ENCODE measurements at regions not wholly inside any gene's neighbourhood (a gene's known extent, or its start where the extent isn't known, plus 50 kb on each side); places are given as distances from the start of the nearest gene placed in this dataset.

- Mint-ChIP-seq H3K27ac (no peak overlapping the region), H3K36me3 (ENCODE audit: low read depth) (no peaks in the 10 kb centered on the region), H3K4me3 (no peak overlapping the region), H3K9me3 (no peaks in the 10 kb centered on the region), H3K4me1 (peaks cover 13% of the 10 kb centered on the region), H3K27me3 (ENCODE audit: insufficient read depth, low read depth, poor library complexity) (no peaks in the 10 kb centered on the region)
- TF ChIP-seq EZH2phosphoT487 (IDR thresholded peaks at IDR 0.05; ENCODE audit: unreplicated experiment) (no peak), EZH2 (IDR thresholded peaks at IDR 0.05; ENCODE audit: low read depth, unreplicated experiment) (no peak), NANOG (IDR thresholded peaks at IDR 0.05; ENCODE audit: borderline replicate concordance) (no peak), STAT1 (IDR thresholded peaks at IDR 0.05; ENCODE audit: unreplicated experiment) (no peak), ZNF462 (CRISPR knock-in tag; IDR thresholded peaks at IDR 0.05) (no peak), ETS1 (IDR thresholded peaks at IDR 0.05) (no peak), ZNF114 (CRISPR knock-in tag; IDR thresholded peaks at IDR 0.05) (no peak), JUNB (IDR thresholded peaks at IDR 0.05; ENCODE audit: unreplicated experiment) (no peak), CTCF (conservative IDR thresholded peaks at IDR 0.05; ENCODE audit: low read depth in 2 of 2) (no peak), ZNF331 (CRISPR knock-in tag; IDR thresholded peaks at IDR 0.05; ENCODE audit: low read depth) (no peak), CREB1 (CRISPR knock-in tag; IDR thresholded peaks at IDR 0.05; ENCODE audit: low read depth) (no peak), POLR2AphosphoS5 (IDR thresholded peaks at IDR 0.05; ENCODE audit: low read depth) (no peak), REST (IDR thresholded peaks at IDR 0.05; ENCODE audit: unreplicated experiment) (no peak)
- no peaks in the 10 kb centered on the region for H3K27me3 ChIP-seq (ENCODE audit: insufficient read depth)
- no peaks in the 10 kb centered on the region for H3F3A ChIP-seq (replicated peaks; ENCODE audit: low read depth)
- no peaks in the 10 kb centered on the region for H3K36me3 ChIP-seq (ENCODE audit: insufficient read depth)
- 0 out of 2 replicates have a peak, but pooled peaks cover 2% of the 10 kb centered on the region for H3K9me2 ChIP-seq (ENCODE audit: insufficient read depth)
- H3K4me1 ChIP-seq (ENCODE audit: insufficient read depth), result no peaks in the 10 kb centered on the region
- DNase-seq (ENCODE audit: low spot score), result no peak
- H3K4me2 ChIP-seq, result no peak overlapping the region
- ATAC-seq, result no peak
- H3K27ac ChIP-seq (ENCODE audit: low read depth), result no peak overlapping the region
- H2AFZ ChIP-seq, result no peak overlapping the region
- no peaks in the 10 kb centered on the region for H4K20me1 ChIP-seq (replicated peaks; ENCODE audit: insufficient read depth)
- H3K79me2 ChIP-seq (replicated peaks; ENCODE audit: insufficient read depth), result no peaks in the 10 kb centered on the region
- no peak overlapping the region for H3K4me3 ChIP-seq
Observed at GRCh38 chr12:40515041-40515816, 177.0 kb upstream of the CNTN1 start.

All from GM23338 (cell line).